ENCODE measurements at regions not wholly inside any gene's neighbourhood (a gene's known extent, or its start where the extent isn't known, plus 50 kb on each side); places are given as distances from the start of the nearest gene placed in this dataset.

DNA sequence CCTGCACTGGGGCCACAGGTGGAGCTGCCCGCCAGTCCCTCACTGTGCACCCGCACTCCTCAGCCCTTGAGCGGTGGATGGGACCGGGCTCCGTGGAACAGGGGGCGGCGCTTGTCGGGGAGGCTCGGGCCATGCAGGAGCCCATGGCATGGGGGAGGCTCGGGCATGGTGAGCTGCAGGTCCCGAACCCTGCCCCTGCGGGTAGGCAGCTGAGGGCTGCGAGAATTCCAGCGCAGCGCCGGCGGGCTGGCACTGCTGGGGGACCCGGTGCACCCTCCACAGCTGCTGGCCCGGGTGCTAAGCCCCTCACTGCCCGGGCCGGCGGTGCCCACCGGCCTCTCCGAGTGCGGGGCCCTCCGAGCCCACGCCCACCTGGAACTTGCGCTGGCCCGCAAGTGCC is 877.5 kb upstream of the PCDH9 start:
- TF ChIP-seq, protein P1, sequence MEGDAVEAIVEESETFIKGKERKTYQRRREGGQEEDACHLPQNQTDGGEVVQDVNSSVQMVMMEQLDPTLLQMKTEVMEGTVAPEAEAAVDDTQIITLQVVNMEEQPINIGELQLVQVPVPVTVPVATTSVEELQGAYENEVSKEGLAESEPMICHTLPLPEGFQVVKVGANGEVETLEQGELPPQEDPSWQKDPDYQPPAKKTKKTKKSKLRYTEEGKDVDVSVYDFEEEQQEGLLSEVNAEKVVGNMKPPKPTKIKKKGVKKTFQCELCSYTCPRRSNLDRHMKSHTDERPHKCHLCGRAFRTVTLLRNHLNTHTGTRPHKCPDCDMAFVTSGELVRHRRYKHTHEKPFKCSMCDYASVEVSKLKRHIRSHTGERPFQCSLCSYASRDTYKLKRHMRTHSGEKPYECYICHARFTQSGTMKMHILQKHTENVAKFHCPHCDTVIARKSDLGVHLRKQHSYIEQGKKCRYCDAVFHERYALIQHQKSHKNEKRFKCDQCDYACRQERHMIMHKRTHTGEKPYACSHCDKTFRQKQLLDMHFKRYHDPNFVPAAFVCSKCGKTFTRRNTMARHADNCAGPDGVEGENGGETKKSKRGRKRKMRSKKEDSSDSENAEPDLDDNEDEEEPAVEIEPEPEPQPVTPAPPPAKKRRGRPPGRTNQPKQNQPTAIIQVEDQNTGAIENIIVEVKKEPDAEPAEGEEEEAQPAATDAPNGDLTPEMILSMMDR (IDR thresholded peaks at IDR 0.05; ENCODE audit: insufficient read depth, low read depth, low read length): no peak
- TF ChIP-seq EZH2 (IDR thresholded peaks at IDR 0.05; ENCODE audit: insufficient read depth, low read length): no peak
